ENCODE measurements at regions not wholly inside any gene's neighbourhood (a gene's known extent, or its start where the extent isn't known, plus 50 kb on each side); places are given as distances from the start of the nearest gene placed in this dataset.

DNA sequence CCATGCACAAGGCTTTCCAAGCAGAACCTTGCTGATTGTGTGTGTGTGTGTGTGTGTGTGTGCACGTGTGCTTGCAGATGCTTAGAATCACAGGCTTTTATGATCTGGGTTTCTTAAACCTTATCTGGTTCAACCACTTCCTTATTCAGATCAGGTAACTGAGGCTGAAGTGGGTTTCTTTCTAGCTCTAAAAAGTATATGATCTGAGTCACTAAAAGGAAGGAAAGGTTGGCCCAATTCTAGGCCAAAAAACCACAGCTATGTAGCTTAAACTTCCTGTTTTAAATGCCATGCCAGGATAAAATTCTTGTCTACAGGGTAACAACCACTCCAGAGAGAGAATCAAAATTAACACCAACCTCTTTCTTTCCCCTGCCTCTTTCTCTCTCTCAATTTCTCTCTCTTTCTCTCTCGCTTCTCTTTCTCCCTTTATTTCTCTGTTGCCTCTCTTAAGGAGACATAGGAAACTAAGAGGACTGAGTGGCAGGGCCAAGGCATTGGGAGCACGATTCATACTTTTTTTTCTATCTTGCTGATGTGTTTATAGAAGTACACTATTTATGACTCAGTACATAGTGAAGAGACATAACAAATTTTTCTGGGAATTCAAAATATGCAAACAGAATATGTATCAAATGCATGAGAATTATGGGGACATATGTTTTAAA lies 140.3 kb downstream of the TRIB2 start:
- H3K36me3 ChIP-seq (replicated peaks) = no peaks in the 10 kb centered on the region
- no peak overlapping the region for H3K4me3 ChIP-seq (ENCODE audit: low read depth, low read length)
- peak overlapping the region; percentile 77 for H3K27ac ChIP-seq
- DNase-seq = peak; percentile 57
- in situ Hi-C loops (cut with HindIII; ENCODE audit: low pct_ligation_motif_present, low sequenced_read_pairs) = no loop called here
- no peaks in the 10 kb centered on the region for H3K27me3 ChIP-seq (replicated peaks)
- TF ChIP-seq, protein P1, sequence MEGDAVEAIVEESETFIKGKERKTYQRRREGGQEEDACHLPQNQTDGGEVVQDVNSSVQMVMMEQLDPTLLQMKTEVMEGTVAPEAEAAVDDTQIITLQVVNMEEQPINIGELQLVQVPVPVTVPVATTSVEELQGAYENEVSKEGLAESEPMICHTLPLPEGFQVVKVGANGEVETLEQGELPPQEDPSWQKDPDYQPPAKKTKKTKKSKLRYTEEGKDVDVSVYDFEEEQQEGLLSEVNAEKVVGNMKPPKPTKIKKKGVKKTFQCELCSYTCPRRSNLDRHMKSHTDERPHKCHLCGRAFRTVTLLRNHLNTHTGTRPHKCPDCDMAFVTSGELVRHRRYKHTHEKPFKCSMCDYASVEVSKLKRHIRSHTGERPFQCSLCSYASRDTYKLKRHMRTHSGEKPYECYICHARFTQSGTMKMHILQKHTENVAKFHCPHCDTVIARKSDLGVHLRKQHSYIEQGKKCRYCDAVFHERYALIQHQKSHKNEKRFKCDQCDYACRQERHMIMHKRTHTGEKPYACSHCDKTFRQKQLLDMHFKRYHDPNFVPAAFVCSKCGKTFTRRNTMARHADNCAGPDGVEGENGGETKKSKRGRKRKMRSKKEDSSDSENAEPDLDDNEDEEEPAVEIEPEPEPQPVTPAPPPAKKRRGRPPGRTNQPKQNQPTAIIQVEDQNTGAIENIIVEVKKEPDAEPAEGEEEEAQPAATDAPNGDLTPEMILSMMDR (IDR thresholded peaks at IDR 0.05; ENCODE audit: low read depth, low read length, missing control alignments) = no peak

DNA sequence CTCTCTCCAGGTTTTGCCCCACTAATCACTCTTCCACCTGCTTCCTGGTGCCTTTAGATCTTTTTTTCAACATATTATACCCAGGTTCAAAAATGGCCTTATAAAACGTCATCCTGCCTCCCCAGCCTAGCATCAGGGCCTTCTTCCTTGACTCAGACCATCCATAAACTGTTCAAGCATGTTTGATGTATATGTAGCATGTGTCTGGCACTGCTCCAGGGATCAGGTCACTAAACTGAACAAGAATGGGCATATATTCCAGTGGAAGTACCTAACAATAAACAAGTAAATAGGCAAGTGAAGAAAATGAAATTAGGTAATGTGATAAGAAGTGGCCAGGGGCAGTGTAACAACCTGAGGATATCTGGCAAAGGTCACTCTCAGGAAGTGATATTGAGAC lies 141.2 kb downstream of the TRIB2 start:
- no peak for DNase-seq
- Histone ChIP-seq H3K36me3 (replicated peaks) (no peaks in the 10 kb centered on the region), H3K4me3 (ENCODE audit: low read depth, low read length) (no peak overlapping the region), H3K27me3 (replicated peaks) (no peaks in the 10 kb centered on the region), H3K27ac (peak overlapping the region; percentile 77)
- in situ Hi-C loops (cut with HindIII; ENCODE audit: low pct_ligation_motif_present, low sequenced_read_pairs) = no loop called here
- TF ChIP-seq, protein P1 (IDR thresholded peaks at IDR 0.05; ENCODE audit: low read depth, low read length, missing control alignments) = no peak

DNA sequence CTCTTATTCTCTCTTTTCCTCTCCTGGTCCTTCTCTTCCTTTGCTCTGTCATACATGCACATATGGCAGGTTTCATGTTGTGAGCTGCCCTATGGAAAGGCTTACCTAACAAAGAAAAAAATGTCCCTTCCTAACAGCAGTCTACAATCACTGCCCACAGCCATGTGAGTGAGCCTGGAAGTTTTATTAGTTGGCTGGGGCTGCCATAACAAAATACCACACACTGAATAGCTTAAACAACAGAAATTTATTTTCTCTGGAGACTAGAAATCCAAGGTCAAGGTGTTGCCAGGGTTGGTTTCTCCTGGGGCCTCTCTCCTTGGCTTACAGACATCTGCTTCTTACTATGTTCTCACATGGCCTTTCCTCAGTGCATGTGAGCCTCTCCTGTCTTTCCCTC lies 142.1 kb downstream of the TRIB2 start:
- TF ChIP-seq, protein P1 (IDR thresholded peaks at IDR 0.05; ENCODE audit: low read depth, low read length, missing control alignments) = no peak
- H3K27me3 ChIP-seq (replicated peaks) = no peaks in the 10 kb centered on the region
- no peaks in the 10 kb centered on the region for H3K36me3 ChIP-seq (replicated peaks)
- no peak overlapping the region for H3K27ac ChIP-seq
- in situ Hi-C loops (cut with HindIII; ENCODE audit: low pct_ligation_motif_present, low sequenced_read_pairs) = no loop called here
- DNase-seq = no peak
- H3K4me3 ChIP-seq (ENCODE audit: low read depth, low read length) = no peak overlapping the region

DNA sequence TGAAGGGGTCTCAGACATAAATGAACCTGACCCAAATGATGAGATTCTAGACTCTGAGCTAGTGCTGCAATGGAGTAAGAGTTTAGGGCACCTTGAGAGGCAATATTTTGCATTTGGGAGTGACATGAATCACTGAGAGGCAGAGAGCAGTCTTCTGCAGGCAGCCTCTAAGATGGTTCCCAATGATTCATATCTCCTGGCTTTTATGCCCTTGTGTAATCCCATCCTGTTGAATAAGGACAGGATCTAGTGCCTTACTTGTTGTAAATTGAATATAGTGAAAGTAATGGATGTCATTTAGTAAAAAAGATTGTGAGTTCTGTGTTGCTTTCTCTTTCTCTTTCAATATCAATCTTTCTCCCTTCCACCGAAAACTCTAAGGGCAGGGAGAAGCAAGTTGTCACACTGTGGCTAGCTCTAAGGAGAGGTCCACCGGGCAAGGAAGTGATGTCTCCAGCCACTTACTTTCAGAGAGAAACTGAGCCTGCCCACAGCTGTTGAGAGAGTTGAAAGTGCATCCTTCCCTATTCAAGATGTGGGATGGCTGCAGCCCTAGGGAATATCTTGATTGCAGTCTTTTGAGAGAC lies 144.7 kb downstream of the TRIB2 start:
- no peak overlapping the region for H3K27ac ChIP-seq
- no peaks in the 10 kb centered on the region for H3K27me3 ChIP-seq (replicated peaks)
- H3K36me3 ChIP-seq (replicated peaks) = no peaks in the 10 kb centered on the region
- H3K4me3 ChIP-seq (ENCODE audit: low read depth, low read length) = no peak overlapping the region
- DNase-seq = peak; percentile 34
- in situ Hi-C loops (cut with HindIII; ENCODE audit: low pct_ligation_motif_present, low sequenced_read_pairs) = no loop called here
- TF ChIP-seq, protein P1 (IDR thresholded peaks at IDR 0.05; ENCODE audit: low read depth, low read length, missing control alignments) = no peak

DNA sequence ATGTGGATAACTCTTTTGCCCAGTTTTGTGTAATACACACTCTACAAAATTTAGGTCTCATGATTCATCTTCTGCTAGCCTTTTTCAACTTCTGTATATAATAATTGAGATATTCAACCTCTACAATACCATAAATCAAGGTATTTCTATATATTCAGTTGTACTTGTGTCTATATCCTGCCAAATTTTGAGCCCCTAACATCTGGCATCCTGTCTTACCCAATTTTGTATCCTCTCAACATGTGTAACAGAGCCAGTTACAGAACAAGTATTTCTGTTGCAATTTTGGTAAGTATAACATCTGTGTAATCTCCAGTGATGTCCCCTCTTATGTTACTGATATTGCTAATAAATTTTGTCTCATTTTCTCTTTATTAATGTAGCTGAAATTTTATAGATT lies 145.8 kb downstream of the TRIB2 start:
- DNase-seq = no peak
- H3K27ac ChIP-seq = no peak overlapping the region
- no peaks in the 10 kb centered on the region for H3K27me3 ChIP-seq (replicated peaks)
- H3K36me3 ChIP-seq (replicated peaks) = no peaks in the 10 kb centered on the region
- H3K4me3 ChIP-seq (ENCODE audit: low read depth, low read length) = no peak overlapping the region
- TF ChIP-seq, protein P1 (IDR thresholded peaks at IDR 0.05; ENCODE audit: low read depth, low read length, missing control alignments) = no peak
- in situ Hi-C loops (cut with HindIII; ENCODE audit: low pct_ligation_motif_present, low sequenced_read_pairs) = no loop called here

DNA sequence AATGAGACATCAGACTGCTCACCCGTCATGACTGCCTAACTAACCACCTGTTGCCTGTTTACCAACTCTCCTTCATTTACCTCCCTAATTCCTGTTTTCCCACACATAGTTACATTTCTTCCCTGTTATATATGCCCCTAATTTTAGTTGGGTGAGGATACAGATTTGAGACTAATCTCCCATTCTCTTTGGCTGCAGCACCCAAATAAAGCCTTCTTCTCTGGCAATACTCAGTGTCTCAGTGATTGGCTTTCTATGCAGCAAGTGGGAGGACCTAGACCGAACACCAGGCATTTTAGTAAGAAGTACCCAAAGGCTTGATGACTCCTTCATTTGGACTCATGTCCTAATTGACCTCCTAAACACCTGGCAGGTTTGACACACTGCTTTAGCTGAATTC lies 147.2 kb downstream of the TRIB2 start:
- Histone ChIP-seq H3K36me3 (replicated peaks) (no peaks in the 10 kb centered on the region), H3K27me3 (replicated peaks) (no peaks in the 10 kb centered on the region), H3K27ac (no peak overlapping the region), H3K4me3 (ENCODE audit: low read depth, low read length) (no peak overlapping the region)
- DNase-seq = no peak
- TF ChIP-seq, protein P1 (IDR thresholded peaks at IDR 0.05; ENCODE audit: low read depth, low read length, missing control alignments) = no peak
- in situ Hi-C loops (cut with HindIII; ENCODE audit: low pct_ligation_motif_present, low sequenced_read_pairs) = no loop called here

Data from brain microvascular endothelial cell (primary cell).